Gastrocnemius medialis (tissue), 4 donors: ENCODE measurements at regions not wholly inside any gene's neighbourhood (a gene's known extent, or its start where the extent isn't known, plus 50 kb on each side); places are given as distances from the start of the nearest gene placed in this dataset.

Source experiments
- ATAC-seq, 2 donors: fragments of 150-250 bp; one replicate each; pipeline ENCODE4 v1.9.1; 2016
- DNase-seq, 2 donors: peaks; one replicate each; pipeline ENCODE4 v3.0.0-alpha.2; 2019
- H3K27ac ChIP-seq, 4 donors: fragments of 200-600 bp; sonication (generic); 1 replicate in 1 of 4; 2 replicates in 3 of 4; pipeline ENCODE4 v1.5.1; 2016 to 2018; ENCODE audit warnings: mild to moderate bottlenecking in 2 of 4, moderate library complexity in 1 of 4
- H3K27me3 ChIP-seq, 3 donors: fragments of 200-600 bp; sonication (generic) in 2 of 3; 1 replicate in 1 of 3; 2 replicates in 2 of 3; pipeline versions ENCODE4 v1.5.1 to v1.6.0; 2016 to 2019; ENCODE audit warnings: mild to moderate bottlenecking in 1 of 3, moderate library complexity in 1 of 3
- H3K36me3 ChIP-seq, 2 donors: fragments of 200-600 bp; sonication (generic) in 1 of 2; one replicate each; pipeline ENCODE4 v1.5.1; 2017 to 2018
- H3K4me1 ChIP-seq, 2 donors: fragments of 200-600 bp; sonication (generic) in 1 of 2; one replicate each; pipeline ENCODE4 v1.5.1; 2016 to 2017; ENCODE audit warnings: mild to moderate bottlenecking in 2 of 2
- H3K4me3 ChIP-seq, 4 donors: fragments of 200-600 bp; sonication (generic) in 3 of 4; 1 replicate in 1 of 4; 2 replicates in 3 of 4; pipeline ENCODE4 v1.5.1; 2016 to 2019; ENCODE audit warnings: mild to moderate bottlenecking in 2 of 4
- H3K9me3 ChIP-seq, 3 donors: fragments of 200-600 bp; sonication (generic) in 2 of 3; 1 replicate in 1 of 3; 2 replicates in 2 of 3; pipeline ENCODE4 v1.5.1; 2016 to 2019
- POLR2A ChIP-seq, 2 donors: fragments of 450-650 bp; IDR thresholded peaks; one replicate each; pipeline ENCODE4 v1.6.1; 2017; ENCODE audit warnings: antibody characterized with exemption in 2 of 2, mild to moderate bottlenecking in 2 of 2, moderate library complexity in 2 of 2
- in situ Hi-C, 4 donors: fragments of 200-750 bp; cut with MboI; loops; one replicate each; pipeline versions ENCODE4 v1.15.0 to v1.8.0; 2017; ENCODE audit warnings: low sequenced_read_pairs in 4 of 4
- intact Hi-C: fragments of 100-400 bp; cut with DNase I; formaldehyde crosslinking; loops from one replicate; pipeline ENCODE4 v1.15.1; 2023; ENCODE audit warnings: low total_unique reads
- TF ChIP-seq, protein P1 (sequence below), 5 experiments: fragments of 450-650 bp in 3 of 5; fragments of 200-600 bp in 2 of 5; sonication (generic) in 2 of 5; IDR thresholded peaks in 4 of 5; conservative IDR thresholded peaks in 1 of 5; 1 replicate in 4 of 5; 2 replicates in 1 of 5; pipeline ENCODE4 v1.5.1; 2016 to 2019; ENCODE audit warnings: antibody characterized with exemption in 5 of 5, mild to moderate bottlenecking in 3 of 5, moderate library complexity in 3 of 5

DNA sequence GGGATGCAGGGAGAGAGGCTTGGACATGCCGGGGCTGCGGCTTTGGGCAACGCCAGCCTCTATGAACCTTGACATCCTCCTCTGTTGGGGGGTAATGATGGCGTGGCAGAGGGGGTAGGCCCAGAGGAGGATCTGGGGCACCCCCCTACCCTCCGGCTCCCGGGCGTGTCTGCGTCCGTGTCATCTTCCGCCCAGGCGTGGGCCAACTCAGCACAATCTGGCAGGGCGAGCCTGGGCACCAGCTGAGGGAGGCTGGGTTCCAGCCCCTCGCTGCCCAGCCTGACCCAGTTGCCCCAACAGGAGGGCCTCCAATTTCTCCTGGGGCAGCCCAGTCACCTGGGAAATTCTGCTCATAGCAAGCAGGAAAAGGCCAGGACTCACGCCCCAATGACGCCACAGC lies 62.9 kb upstream of the IL17B start:
- Histone ChIP-seq H3K9me3 (no peaks in the 10 kb centered on the region), H3K27me3 (no peaks in the 10 kb centered on the region), H3K36me3 (no peaks in the 10 kb centered on the region), H3K4me3 (no peak overlapping the region), H3K4me1 (peaks cover 5 to 16% of the 10 kb centered on the region in 2 donors), H3K27ac (peak overlapping the region in 1 of 4 donors; percentile 76)
- no peak for TF ChIP-seq POLR2A (IDR thresholded peaks at IDR 0.05)
- TF ChIP-seq, protein P1, sequence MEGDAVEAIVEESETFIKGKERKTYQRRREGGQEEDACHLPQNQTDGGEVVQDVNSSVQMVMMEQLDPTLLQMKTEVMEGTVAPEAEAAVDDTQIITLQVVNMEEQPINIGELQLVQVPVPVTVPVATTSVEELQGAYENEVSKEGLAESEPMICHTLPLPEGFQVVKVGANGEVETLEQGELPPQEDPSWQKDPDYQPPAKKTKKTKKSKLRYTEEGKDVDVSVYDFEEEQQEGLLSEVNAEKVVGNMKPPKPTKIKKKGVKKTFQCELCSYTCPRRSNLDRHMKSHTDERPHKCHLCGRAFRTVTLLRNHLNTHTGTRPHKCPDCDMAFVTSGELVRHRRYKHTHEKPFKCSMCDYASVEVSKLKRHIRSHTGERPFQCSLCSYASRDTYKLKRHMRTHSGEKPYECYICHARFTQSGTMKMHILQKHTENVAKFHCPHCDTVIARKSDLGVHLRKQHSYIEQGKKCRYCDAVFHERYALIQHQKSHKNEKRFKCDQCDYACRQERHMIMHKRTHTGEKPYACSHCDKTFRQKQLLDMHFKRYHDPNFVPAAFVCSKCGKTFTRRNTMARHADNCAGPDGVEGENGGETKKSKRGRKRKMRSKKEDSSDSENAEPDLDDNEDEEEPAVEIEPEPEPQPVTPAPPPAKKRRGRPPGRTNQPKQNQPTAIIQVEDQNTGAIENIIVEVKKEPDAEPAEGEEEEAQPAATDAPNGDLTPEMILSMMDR (IDR thresholded peaks at IDR 0.05 in 4 of 5, conservative IDR thresholded peaks at IDR 0.05 in 1 of 5): no peak
- ATAC-seq: no peak
- DNase-seq: no peak
- in situ Hi-C loops (loop anchor here in 1 of 4 donors (5.0 kb wide), 1 partner anchor 110 kb away; the partner anchor contains the start of gene CSNK1A1), intact Hi-C loops (loop anchor here (1.0 kb wide), 2 partner anchors 109 to 122 kb away; partner anchors contain the start of gene CSNK1A1)

DNA sequence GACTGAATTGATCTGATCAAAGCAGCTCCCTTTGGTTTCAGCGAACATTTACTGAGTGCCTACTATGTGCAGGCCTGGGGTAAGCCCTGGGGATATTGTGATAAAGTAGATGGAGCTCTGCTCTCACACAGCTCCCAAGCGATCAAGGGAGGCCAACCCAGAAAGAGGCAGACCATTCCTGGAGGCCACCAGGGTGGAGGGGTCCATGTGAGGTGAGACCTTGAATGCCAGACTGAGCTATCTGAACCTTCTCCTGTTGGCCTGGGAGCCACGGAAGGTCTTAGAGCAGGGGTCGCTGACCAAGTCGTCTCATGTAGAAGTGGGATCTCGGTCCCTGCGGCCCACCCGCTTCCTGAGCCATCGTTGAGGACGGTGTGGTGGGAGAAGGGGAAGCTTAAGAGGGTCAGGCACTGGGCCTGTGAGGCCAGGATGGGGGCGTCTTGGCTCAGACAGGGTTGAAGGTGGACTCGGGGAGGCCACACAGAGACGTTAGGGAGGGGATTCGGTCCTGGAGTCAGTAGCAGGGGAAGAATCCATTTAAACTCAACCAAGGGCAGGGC lies 62.2 kb upstream of the IL17B start:
- H3K4me1 ChIP-seq: peaks cover 5 to 16% of the 10 kb centered on the region in 2 donors
- H3K4me3 ChIP-seq: no peak overlapping the region
- in situ Hi-C loops (loop anchor here in 1 of 4 donors (5.0 kb wide), 1 partner anchor 111 kb away; the partner anchor contains the start of gene CSNK1A1), intact Hi-C loops (no loop called here)
- TF ChIP-seq, protein P1 (IDR thresholded peaks at IDR 0.05 in 4 of 5, conservative IDR thresholded peaks at IDR 0.05 in 1 of 5): no peak
- no peak for TF ChIP-seq POLR2A (IDR thresholded peaks at IDR 0.05)
- no peaks in the 10 kb centered on the region for H3K27me3 ChIP-seq
- H3K36me3 ChIP-seq: no peaks in the 10 kb centered on the region
- no peak for DNase-seq
- ATAC-seq: no peak
- H3K9me3 ChIP-seq: no peaks in the 10 kb centered on the region
- no peak overlapping the region for H3K27ac ChIP-seq

DNA sequence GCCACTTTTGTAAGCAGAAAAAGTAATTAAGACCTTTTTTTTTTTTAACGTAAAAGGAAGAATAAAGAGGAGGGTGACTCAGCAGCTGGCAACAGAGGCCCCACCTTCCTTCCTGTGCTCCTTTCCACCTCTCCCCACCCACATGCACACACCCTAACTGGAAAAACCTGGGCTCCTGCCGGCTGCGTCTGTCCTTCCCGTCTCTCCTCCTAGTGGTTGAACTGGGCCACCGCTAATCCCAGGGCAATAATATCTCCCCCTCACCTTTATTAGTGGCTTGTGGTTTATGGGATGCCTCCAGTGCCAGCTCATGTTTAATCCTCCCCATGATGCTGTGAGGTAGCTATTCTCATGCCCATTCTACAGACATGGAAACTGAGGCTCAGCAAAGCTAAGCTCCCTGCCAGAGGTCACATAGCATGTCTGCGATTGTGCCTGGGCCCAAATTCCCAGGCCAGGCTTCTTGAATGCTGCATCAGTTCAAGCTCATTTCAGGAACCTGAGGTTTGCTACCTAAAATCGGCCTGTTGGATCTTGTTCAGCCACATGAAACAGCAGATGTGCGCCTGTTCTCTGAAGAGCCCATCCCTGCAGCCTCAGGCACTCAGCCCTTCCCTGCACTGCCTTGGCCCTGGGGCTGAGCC lies 60.9 kb upstream of the IL17B start:
- no peaks in the 10 kb centered on the region for H3K36me3 ChIP-seq
- ATAC-seq (no peak), DNase-seq (no peak)
- in situ Hi-C loops: loop anchor here (5.0 to 10.0 kb wide), 6 partner anchors 58 to 175 kb away; partner anchors contain the start of genes CSNK1A1 (in 2 of the 4) and IL17B (in 1 of the 4)
- peaks cover 5 to 8% of the 10 kb centered on the region in 2 donors for H3K4me1 ChIP-seq
- no peaks in the 10 kb centered on the region for H3K27me3 ChIP-seq
- TF ChIP-seq, protein P1 (IDR thresholded peaks at IDR 0.05 in 4 of 5, conservative IDR thresholded peaks at IDR 0.05 in 1 of 5): peak in 2 of 5 experiments; percentile 11 to 21
- TF ChIP-seq POLR2A (IDR thresholded peaks at IDR 0.05): no peak
- H3K4me3 ChIP-seq: no peak overlapping the region
- intact Hi-C loops: no loop called here
- no peaks in the 10 kb centered on the region for H3K9me3 ChIP-seq
- no peak overlapping the region for H3K27ac ChIP-seq

DNA sequence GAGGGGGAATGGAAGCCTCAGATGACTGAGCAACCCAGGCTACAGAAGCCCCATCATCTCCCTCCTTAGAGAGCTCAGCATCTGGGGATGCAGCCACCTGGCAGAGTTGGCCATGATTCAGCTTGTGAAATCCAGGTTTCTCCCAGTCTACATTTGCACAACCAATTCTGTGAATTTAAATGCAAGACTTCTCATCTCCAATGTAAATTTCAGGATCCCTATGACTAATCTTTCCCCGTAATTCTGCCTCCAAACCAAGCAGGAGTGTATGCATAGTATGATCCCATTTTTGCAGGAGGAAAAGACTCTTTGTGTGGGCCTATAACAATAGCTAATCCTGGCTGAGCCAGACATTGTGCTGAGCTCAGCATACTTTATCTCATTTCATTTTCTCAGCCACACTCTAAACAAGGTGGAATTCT lies 59.6 kb upstream of the IL17B start:
- no peak for ATAC-seq
- Histone ChIP-seq H3K9me3 (no peaks in the 10 kb centered on the region), H3K36me3 (no peaks in the 10 kb centered on the region), H3K4me3 (no peak overlapping the region), H3K27me3 (no peaks in the 10 kb centered on the region), H3K4me1 (peaks cover 5 to 12% of the 10 kb centered on the region in 2 donors), H3K27ac (no peak overlapping the region)
- DNase-seq: no peak
- in situ Hi-C loops: loop anchor here in 3 of 4 donors (5.0 to 10.0 kb wide), 6 partner anchors 56 to 174 kb away; partner anchors contain the start of genes CSNK1A1 (in 1 of the 3) and IL17B (in 1 of the 3)
- intact Hi-C loops: no loop called here
- TF ChIP-seq POLR2A (IDR thresholded peaks at IDR 0.05): no peak
- TF ChIP-seq, protein P1 (IDR thresholded peaks at IDR 0.05 in 4 of 5, conservative IDR thresholded peaks at IDR 0.05 in 1 of 5): no peak
